ENCODE measurements at regions not wholly inside any gene's neighbourhood (a gene's known extent, or its start where the extent isn't known, plus 50 kb on each side); places are given as distances from the start of the nearest gene placed in this dataset.

- H3K4me3 Mint-ChIP-seq (ENCODE audit: unreplicated experiment): no peak overlapping the region
- no peaks in the 10 kb centered on the region for H3K36me3 Mint-ChIP-seq (ENCODE audit: unreplicated experiment)
- no peak for DNase-seq (ENCODE audit: extremely low spot score, unreplicated experiment)
- no peaks in the 10 kb centered on the region for H3K27me3 Mint-ChIP-seq (ENCODE audit: unreplicated experiment)
- no peak overlapping the region for H3K27ac Mint-ChIP-seq (ENCODE audit: unreplicated experiment)
- TF ChIP-seq, protein P1, sequence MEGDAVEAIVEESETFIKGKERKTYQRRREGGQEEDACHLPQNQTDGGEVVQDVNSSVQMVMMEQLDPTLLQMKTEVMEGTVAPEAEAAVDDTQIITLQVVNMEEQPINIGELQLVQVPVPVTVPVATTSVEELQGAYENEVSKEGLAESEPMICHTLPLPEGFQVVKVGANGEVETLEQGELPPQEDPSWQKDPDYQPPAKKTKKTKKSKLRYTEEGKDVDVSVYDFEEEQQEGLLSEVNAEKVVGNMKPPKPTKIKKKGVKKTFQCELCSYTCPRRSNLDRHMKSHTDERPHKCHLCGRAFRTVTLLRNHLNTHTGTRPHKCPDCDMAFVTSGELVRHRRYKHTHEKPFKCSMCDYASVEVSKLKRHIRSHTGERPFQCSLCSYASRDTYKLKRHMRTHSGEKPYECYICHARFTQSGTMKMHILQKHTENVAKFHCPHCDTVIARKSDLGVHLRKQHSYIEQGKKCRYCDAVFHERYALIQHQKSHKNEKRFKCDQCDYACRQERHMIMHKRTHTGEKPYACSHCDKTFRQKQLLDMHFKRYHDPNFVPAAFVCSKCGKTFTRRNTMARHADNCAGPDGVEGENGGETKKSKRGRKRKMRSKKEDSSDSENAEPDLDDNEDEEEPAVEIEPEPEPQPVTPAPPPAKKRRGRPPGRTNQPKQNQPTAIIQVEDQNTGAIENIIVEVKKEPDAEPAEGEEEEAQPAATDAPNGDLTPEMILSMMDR (IDR thresholded peaks at IDR 0.05): no peak
- H3K9me3 Mint-ChIP-seq (ENCODE audit: unreplicated experiment): peaks cover 3% of the 10 kb centered on the region
- H3K4me1 Mint-ChIP-seq (ENCODE audit: unreplicated experiment): no peaks in the 10 kb centered on the region
Observed at GRCh38 chr10:80755893-80756292, 218.2 kb downstream of the SH2D4B start.

DNA sequence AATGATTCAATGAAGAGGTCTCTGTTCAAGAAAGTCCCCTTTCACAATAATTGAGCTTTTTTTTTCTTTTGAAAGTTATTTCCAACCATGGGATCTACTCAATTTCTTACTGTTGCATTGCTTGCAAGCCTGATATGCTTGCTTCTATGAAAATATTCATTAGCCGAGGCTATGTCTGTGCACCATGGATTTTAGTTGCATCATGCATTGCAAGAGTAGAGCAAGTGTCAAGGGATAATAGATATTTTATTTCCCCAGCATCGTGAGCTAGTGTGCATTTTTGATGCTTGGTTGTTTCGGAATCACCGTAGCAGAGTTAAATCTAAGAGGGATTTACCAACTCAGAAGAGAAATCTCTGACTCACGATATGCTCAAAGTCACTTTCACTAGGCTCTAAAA is 222.0 kb downstream of the SH2D4B start:
- DNase-seq (ENCODE audit: extremely low spot score, unreplicated experiment): no peak
- H3K9me3 Mint-ChIP-seq (ENCODE audit: unreplicated experiment): no peaks in the 10 kb centered on the region
- H3K36me3 Mint-ChIP-seq (ENCODE audit: unreplicated experiment): no peaks in the 10 kb centered on the region
- no peaks in the 10 kb centered on the region for H3K27me3 Mint-ChIP-seq (ENCODE audit: unreplicated experiment)
- no peak overlapping the region for H3K27ac Mint-ChIP-seq (ENCODE audit: unreplicated experiment)
- TF ChIP-seq, protein P1 (IDR thresholded peaks at IDR 0.05): no peak
- no peaks in the 10 kb centered on the region for H3K4me1 Mint-ChIP-seq (ENCODE audit: unreplicated experiment)
- no peak overlapping the region for H3K4me3 Mint-ChIP-seq (ENCODE audit: unreplicated experiment)

- Mint-ChIP-seq H3K4me3 (ENCODE audit: unreplicated experiment) (no peak overlapping the region), H3K27me3 (ENCODE audit: unreplicated experiment) (no peaks in the 10 kb centered on the region), H3K36me3 (ENCODE audit: unreplicated experiment) (no peaks in the 10 kb centered on the region), H3K27ac (ENCODE audit: unreplicated experiment) (no peak overlapping the region), H3K4me1 (ENCODE audit: unreplicated experiment) (no peaks in the 10 kb centered on the region), H3K9me3 (ENCODE audit: unreplicated experiment) (no peaks in the 10 kb centered on the region)
- TF ChIP-seq, protein P1 (IDR thresholded peaks at IDR 0.05): no peak
- DNase-seq (ENCODE audit: extremely low spot score, unreplicated experiment): no peak
Observed at GRCh38 chr10:80760914-80761371, 223.2 kb downstream of the SH2D4B start.

GRCh38 chr10:80767963-80768362 is 230.3 kb downstream of the SH2D4B start:
- no peak overlapping the region for H3K4me3 Mint-ChIP-seq (ENCODE audit: unreplicated experiment)
- no peaks in the 10 kb centered on the region for H3K9me3 Mint-ChIP-seq (ENCODE audit: unreplicated experiment)
- TF ChIP-seq, protein P1 (IDR thresholded peaks at IDR 0.05): no peak
- no peak overlapping the region for H3K27ac Mint-ChIP-seq (ENCODE audit: unreplicated experiment)
- no peaks in the 10 kb centered on the region for H3K4me1 Mint-ChIP-seq (ENCODE audit: unreplicated experiment)
- H3K27me3 Mint-ChIP-seq (ENCODE audit: unreplicated experiment): no peaks in the 10 kb centered on the region
- no peaks in the 10 kb centered on the region for H3K36me3 Mint-ChIP-seq (ENCODE audit: unreplicated experiment)
- no peak for DNase-seq (ENCODE audit: extremely low spot score, unreplicated experiment)

DNA sequence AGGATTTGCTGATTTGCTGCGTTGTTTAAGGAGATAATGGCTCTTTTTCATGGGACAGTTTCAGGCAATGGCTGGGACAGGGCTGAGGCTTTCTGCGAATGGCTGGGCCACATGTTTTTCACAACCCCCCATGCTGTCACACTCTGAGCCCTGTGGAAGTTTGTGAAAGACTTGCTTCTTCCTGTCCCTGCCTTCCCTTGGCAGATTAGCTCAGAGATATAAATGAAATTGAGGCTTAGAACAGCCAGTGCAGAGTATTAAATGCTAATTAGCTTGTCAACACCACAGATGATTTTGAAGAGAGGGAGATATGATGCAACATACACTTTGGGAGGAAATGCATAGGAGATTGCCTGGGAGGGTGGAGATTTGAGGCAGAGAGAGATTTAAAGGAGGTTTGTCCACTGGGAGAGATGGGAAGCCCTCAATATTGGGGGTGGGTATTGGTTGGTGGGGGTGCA is 232.0 kb downstream of the SH2D4B start:
- Mint-ChIP-seq H3K36me3 (ENCODE audit: unreplicated experiment) (no peaks in the 10 kb centered on the region), H3K9me3 (ENCODE audit: unreplicated experiment) (peaks cover 3% of the 10 kb centered on the region), H3K27me3 (ENCODE audit: unreplicated experiment) (no peaks in the 10 kb centered on the region), H3K27ac (ENCODE audit: unreplicated experiment) (no peak overlapping the region), H3K4me1 (ENCODE audit: unreplicated experiment) (no peaks in the 10 kb centered on the region), H3K4me3 (ENCODE audit: unreplicated experiment) (no peak overlapping the region)
- no peak for DNase-seq (ENCODE audit: extremely low spot score, unreplicated experiment)
- TF ChIP-seq, protein P1 (IDR thresholded peaks at IDR 0.05): no peak

Measured in osteocyte (in vitro differentiated cells).